Activated B cell treated with CpG ODN at 0.5 μM for 24 hours (primary cell): ENCODE measurements at regions not wholly inside any gene's neighbourhood (a gene's known extent, or its start where the extent isn't known, plus 50 kb on each side); places are given as distances from the start of the nearest gene placed in this dataset.

Source experiments
- ATAC-seq: fragments of 200-7000 bp; cut with Tn5 transposase; one replicate; pipeline ENCODE4 v1.10.0; 2021; ENCODE audit warnings: low read depth, mild to moderate bottlenecking, moderate library complexity
- CTCF ChIA-PET: fragments of 350-600 bp; sonication (Branson Sonifier 250); formaldehyde crosslinking; loops from one replicate; lab custom pipeline; 2021; ENCODE audit warnings: antibody characterized with exemption; lab: Charles Lee
- POLR2A ChIA-PET: fragments of 350-600 bp; sonication (Branson Sonifier 250); formaldehyde crosslinking; loops from one replicate; lab custom pipeline; 2021; ENCODE audit warnings: antibody characterized with exemption; lab: Charles Lee
- DNase-seq: peaks from one replicate; pipeline ENCODE4 v3.0.0; 2022
- H3K27ac Mint-ChIP-seq: one replicate; pipeline ENCODE4 v1.8.0; 2020; ENCODE audit warnings: mixed read lengths
- H3K27me3 Mint-ChIP-seq: one replicate; pipeline ENCODE4 v1.8.0; 2021; ENCODE audit warnings: mixed read lengths
- H3K36me3 Mint-ChIP-seq: one replicate; pipeline ENCODE4 v1.8.0; 2021; ENCODE audit warnings: low read depth, mixed read lengths
- H3K4me1 Mint-ChIP-seq: one replicate; pipeline ENCODE4 v1.8.0; 2021; ENCODE audit warnings: mixed read lengths
- H3K4me3 Mint-ChIP-seq: one replicate; pipeline ENCODE4 v1.8.0; 2020; ENCODE audit warnings: mild to moderate bottlenecking, mixed read lengths
- H3K9me3 Mint-ChIP-seq: one replicate; pipeline ENCODE4 v1.8.0; 2020; ENCODE audit warnings: mixed read lengths
- CTCF ChIP-seq: fragments of 200-600 bp; IDR thresholded peaks from one replicate; pipeline ENCODE4 v1.8.0; 2022; ENCODE audit warnings: antibody characterized with exemption, mild to moderate bottlenecking
- intact Hi-C: fragments of 100-400 bp; cut with micrococcal nuclease; formaldehyde crosslinking; loops from one replicate; pipeline ENCODE4 v1.15.1; 2024

GRCh38 chr7:16323313-16323712, 98.0 kb downstream of the CRPPA start:
- Mint-ChIP-seq H3K36me3 (no peaks in the 10 kb centered on the region), H3K4me3 (no peak overlapping the region)
- intact Hi-C loops, result no loop called here

GRCh38 chr7:16320099-16320660, 101.2 kb downstream of the CRPPA start:
- no peaks in the 10 kb centered on the region for H3K27me3 Mint-ChIP-seq
- H3K4me3 Mint-ChIP-seq, result no peak overlapping the region
- no peak overlapping the region for H3K27ac Mint-ChIP-seq
- H3K4me1 Mint-ChIP-seq, result no peaks in the 10 kb centered on the region
- no peaks in the 10 kb centered on the region for H3K36me3 Mint-ChIP-seq
- POLR2A ChIA-PET, result no interaction called here
- intact Hi-C loops, result no loop called here
- no peak for TF ChIP-seq CTCF
- CTCF ChIA-PET, result no interaction called here
- DNase-seq (no peak), ATAC-seq (no peak)
- no peaks in the 10 kb centered on the region for H3K9me3 Mint-ChIP-seq

More at GRCh38 chr7:16323313-16323712, 98.0 kb downstream of the CRPPA start:
- ATAC-seq (no peak), DNase-seq (no peak)
- no peak for TF ChIP-seq CTCF
- no peaks in the 10 kb centered on the region for H3K27me3 Mint-ChIP-seq
- ChIA-PET POLR2A (no interaction called here), CTCF (no interaction called here)
- H3K27ac Mint-ChIP-seq, result no peak overlapping the region
- no peaks in the 10 kb centered on the region for H3K9me3 Mint-ChIP-seq
- no peaks in the 10 kb centered on the region for H3K4me1 Mint-ChIP-seq

GRCh38 chr7:16318989-16319915, 102.1 kb downstream of the CRPPA start:
- Mint-ChIP-seq H3K4me1 (no peaks in the 10 kb centered on the region), H3K27me3 (no peaks in the 10 kb centered on the region), H3K27ac (no peak overlapping the region), H3K36me3 (no peaks in the 10 kb centered on the region), H3K9me3 (no peaks in the 10 kb centered on the region), H3K4me3 (no peak overlapping the region)
- ATAC-seq, result no peak
- CTCF ChIA-PET, result no interaction called here
- intact Hi-C loops, result no loop called here
- DNase-seq, result no peak
- no peak for TF ChIP-seq CTCF
- POLR2A ChIA-PET, result no interaction called here

GRCh38 chr7:16318463-16318862, 102.9 kb downstream of the CRPPA start:
- DNase-seq (no peak), ATAC-seq (no peak)
- ChIA-PET POLR2A (no interaction called here), CTCF (no interaction called here)
- Mint-ChIP-seq H3K9me3 (no peaks in the 10 kb centered on the region), H3K4me1 (no peaks in the 10 kb centered on the region), H3K4me3 (no peak overlapping the region), H3K36me3 (no peaks in the 10 kb centered on the region), H3K27me3 (no peaks in the 10 kb centered on the region), H3K27ac (no peak overlapping the region)
- no peak for TF ChIP-seq CTCF
- intact Hi-C loops, result no loop called here

GRCh38 chr7:16317406-16317805, 103.9 kb downstream of the CRPPA start:
- Mint-ChIP-seq H3K4me1 (no peaks in the 10 kb centered on the region), H3K9me3 (no peaks in the 10 kb centered on the region), H3K27me3 (no peaks in the 10 kb centered on the region), H3K36me3 (no peaks in the 10 kb centered on the region), H3K4me3 (no peak overlapping the region), H3K27ac (no peak overlapping the region)
- ChIA-PET CTCF (no interaction called here), POLR2A (no interaction called here)
- DNase-seq, result no peak
- TF ChIP-seq CTCF, result no peak
- intact Hi-C loops, result no loop called here
- no peak for ATAC-seq
